Lung (tissue), 11 donors: ENCODE measurements at regions not wholly inside any gene's neighbourhood (a gene's known extent, or its start where the extent isn't known, plus 50 kb on each side); places are given as distances from the start of the nearest gene placed in this dataset.

ENCODE experiments used
- ATAC-seq: fragments of 200-7000 bp; cut with Tn5 transposase; one replicate; pipeline ENCODE4 v1.9.1; 2020; ENCODE audit warnings: moderate number of reproducible peaks; ENCODE audit not compliant: insufficient read depth, low FRiP score
- DNase-seq, 3 donors: peaks; one replicate each; pipeline ENCODE4 v3.0.0-alpha.2; 2013 to 2017
- H3K27ac ChIP-seq, 2 donors: one replicate each; pipeline ENCODE4 v1.5.1; 2013; ENCODE audit warnings: mild to moderate bottlenecking in 2 of 2, moderate library complexity in 2 of 2, control low read depth in 1 of 2, inconsistent platforms in 1 of 2, low read depth in 1 of 2, low read length in 1 of 2
- H3K27me3 ChIP-seq, 3 donors: one replicate each; pipeline ENCODE4 v1.5.1; 2013; ENCODE audit warnings: low read length in 2 of 3; ENCODE audit not compliant: control insufficient read depth in 3 of 3, insufficient read depth in 3 of 3
- H3K36me3 ChIP-seq, 4 donors: one replicate each; pipeline ENCODE4 v1.5.1; 2013; ENCODE audit warnings: low read length in 4 of 4, mild to moderate bottlenecking in 1 of 4, moderate library complexity in 1 of 4; ENCODE audit not compliant: control insufficient read depth in 4 of 4, insufficient read depth in 4 of 4
- H3K4me1 ChIP-seq, 5 donors: one replicate each; pipeline ENCODE4 v1.5.1; 2013; ENCODE audit warnings: low read length in 5 of 5, mild to moderate bottlenecking in 2 of 5, moderate library complexity in 1 of 5; ENCODE audit not compliant: control insufficient read depth in 5 of 5, insufficient read depth in 5 of 5
- H3K4me3 ChIP-seq: one replicate; pipeline ENCODE4 v1.5.1; 2013; ENCODE audit warnings: mild to moderate bottlenecking, control low read depth, moderate library complexity
- H3K9ac ChIP-seq, 2 donors: one replicate each; pipeline ENCODE4 v1.5.1; 2013; ENCODE audit warnings: low read length in 2 of 2, control low read depth in 1 of 2; ENCODE audit not compliant: insufficient read depth in 1 of 2
- H3K9me3 ChIP-seq, 4 donors: one replicate each; pipeline ENCODE4 v1.5.1; 2013; ENCODE audit warnings: low read length in 3 of 4, mild to moderate bottlenecking in 1 of 4, moderate library complexity in 1 of 4; ENCODE audit not compliant: control insufficient read depth in 4 of 4, insufficient read depth in 3 of 4
- CTCF ChIP-seq: IDR thresholded peaks from 2 replicates; pipeline ENCODE4 v1.5.1; 2012; ENCODE audit warnings: mild to moderate bottlenecking; ENCODE audit errors: control extremely low read depth, extremely low read depth
- WGBS, 2 donors: extraction: QIAGEN DNeasy Blood & Tissue Kit; methylation state at CpG; one replicate each; pipeline ENCODE4 v1.1.7; 2013; 5-methylcytosine and 5-hydroxymethylcytosine counted together
- donor health status: control.
- donor health status: control.
- donor health status: Bipolar disorder and iron deficiency.
- donor health status: healthy.
- donor health status: DM: yes; HTN: yes; CAD: no.

DNA sequence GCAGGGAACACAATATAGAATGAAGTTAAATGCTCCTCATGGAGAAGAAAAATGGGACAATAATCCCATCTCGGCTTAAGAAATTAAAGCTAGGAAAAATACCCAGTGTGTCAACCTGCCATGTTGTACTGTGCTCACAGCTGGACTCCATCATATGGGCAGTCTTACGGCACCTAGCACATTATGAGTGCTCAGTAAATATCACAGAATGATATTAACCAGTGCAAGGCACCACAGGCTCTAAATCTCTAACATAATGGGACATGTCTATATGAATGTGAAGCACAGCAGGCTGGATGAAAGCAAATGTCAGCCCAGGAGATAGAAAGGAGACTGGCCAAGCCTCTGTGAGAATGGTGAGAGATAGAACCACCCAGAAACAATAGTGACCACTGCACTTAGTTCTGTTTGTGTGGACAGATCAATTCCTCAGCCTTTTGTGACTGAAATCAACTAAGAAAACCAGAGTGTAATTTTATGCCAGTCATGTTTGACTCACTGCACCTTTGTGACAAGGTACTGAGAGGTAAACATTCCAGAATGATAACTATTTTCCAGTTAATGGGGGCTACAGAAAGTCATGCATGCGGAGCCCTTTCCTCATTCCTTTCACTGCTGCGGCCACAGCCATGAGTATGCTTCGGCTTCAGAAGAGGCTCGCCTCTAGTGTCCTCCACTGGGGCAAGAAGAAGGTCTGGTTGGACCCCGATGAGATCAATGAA is 140.4 kb upstream of the CDH6 start:
- peaks cover 0 to 12% (median 0%) of the 10 kb centered on the region in 5 donors for H3K4me1 ChIP-seq
- no peak for DNase-seq
- H3K9me3 ChIP-seq, result no peaks in the 10 kb centered on the region
- H3K27ac ChIP-seq, result no peak overlapping the region
- H3K4me3 ChIP-seq, result no peak overlapping the region
- H3K27me3 ChIP-seq, result no peaks in the 10 kb centered on the region
- TF ChIP-seq CTCF, result no peak
- H3K9ac ChIP-seq, result no peak overlapping the region
- 91 to 92% methylated on average over 7 of the region's 7 CpGs for WGBS, 2 donors
- H3K36me3 ChIP-seq, result no peaks in the 10 kb centered on the region
- no peak for ATAC-seq

DNA sequence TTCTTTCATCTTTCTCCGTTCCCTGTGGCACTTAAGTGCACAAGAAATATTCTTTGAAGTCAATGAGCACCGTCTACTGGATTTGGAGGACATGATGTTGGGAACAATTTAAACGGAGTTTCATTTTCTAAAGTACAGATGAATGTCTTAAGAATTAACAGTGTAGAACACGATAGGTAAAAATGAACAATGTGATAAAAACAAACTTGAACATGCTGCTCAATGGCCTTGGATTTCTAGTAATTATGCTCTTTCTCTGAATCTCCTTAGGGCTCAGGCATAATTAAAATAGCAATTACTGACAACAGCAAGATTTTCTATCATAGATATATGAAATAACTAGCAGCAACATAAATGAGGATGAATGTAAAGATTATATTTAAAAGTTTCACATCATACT is 142.2 kb upstream of the CDH6 start:
- H3K9me3 ChIP-seq, result no peaks in the 10 kb centered on the region
- H3K9ac ChIP-seq, result no peak overlapping the region
- H3K36me3 ChIP-seq, result no peaks in the 10 kb centered on the region
- ATAC-seq, result no peak
- H3K27me3 ChIP-seq, result no peaks in the 10 kb centered on the region
- 67 to 81% methylated on average over 4 of the region's 4 CpGs for WGBS, 2 donors
- no peak for TF ChIP-seq CTCF
- no peak overlapping the region for H3K4me3 ChIP-seq
- peaks cover 0 to 14% (median 0%) of the 10 kb centered on the region in 5 donors for H3K4me1 ChIP-seq
- no peak for DNase-seq
- H3K27ac ChIP-seq, result no peak overlapping the region

DNA sequence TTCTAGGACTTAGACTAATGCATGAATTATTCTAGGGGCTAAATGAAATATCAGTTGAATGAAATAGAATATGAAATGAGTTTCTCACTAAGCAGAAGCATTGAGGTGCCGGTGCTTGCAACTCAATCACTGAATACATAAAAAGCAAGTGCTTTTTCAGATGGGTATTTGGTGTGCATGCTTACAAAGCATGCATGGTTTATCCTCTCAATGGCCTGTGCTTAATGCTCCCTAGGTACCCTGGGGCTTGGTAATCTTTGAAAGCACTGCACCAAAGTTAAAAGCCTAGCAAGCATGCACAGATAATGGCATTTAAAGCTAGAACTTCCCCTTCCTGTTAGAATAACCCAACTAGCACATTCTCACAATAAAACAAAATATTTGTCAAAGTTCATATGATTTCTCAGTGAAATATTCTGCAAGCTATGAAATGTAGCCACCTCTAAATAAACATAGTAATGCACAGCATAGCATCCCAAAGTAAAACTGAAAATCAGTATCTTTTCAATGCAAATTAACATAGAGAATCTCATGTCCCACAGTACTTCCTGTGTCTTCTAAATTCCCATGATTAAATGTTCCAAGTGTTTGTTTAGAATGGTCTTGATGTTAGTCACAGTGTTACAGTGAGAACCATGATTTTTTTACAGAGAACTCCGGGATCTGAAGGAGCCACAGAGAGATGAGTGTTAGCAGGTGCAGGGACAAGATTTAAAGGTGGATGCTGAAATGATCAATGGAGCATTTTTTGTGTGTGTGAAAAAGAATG is 143.4 kb upstream of the CDH6 start:
- 74% methylated on average over 2 of the region's 2 CpGs for WGBS, 2 donors
- Histone ChIP-seq H3K4me3 (no peak overlapping the region), H3K4me1 (peaks cover 0 to 14% (median 0%) of the 10 kb centered on the region in 5 donors), H3K9ac (no peak overlapping the region), H3K9me3 (no peaks in the 10 kb centered on the region), H3K27me3 (no peaks in the 10 kb centered on the region), H3K27ac (no peak overlapping the region), H3K36me3 (no peaks in the 10 kb centered on the region)
- ATAC-seq (no peak), DNase-seq (no peak)
- TF ChIP-seq CTCF, result no peak
